Pancreas (tissue), 10 donors: ENCODE measurements at regions not wholly inside any gene's neighbourhood (a gene's known extent, or its start where the extent isn't known, plus 50 kb on each side); places are given as distances from the start of the nearest gene placed in this dataset.

ENCODE experiments used
- ATAC-seq, 4 donors: fragments of 200-7000 bp; cut with Tn5 transposase; one replicate each; pipeline versions ENCODE4 v1.8.0 to v1.9.1; 2020; ENCODE audit warnings: mild to moderate bottlenecking in 4 of 4, moderate library complexity in 4 of 4
- DNase-seq, 6 donors: peaks; one replicate each; pipeline ENCODE4 v3.0.0-alpha.2; 2020
- FAIRE-seq: peaks from 2 replicates; lab custom pipeline; 2012; peaks lifted over from hg19 to GRCh38; lab: Jason Lieb, UNC
- H3K27ac ChIP-seq, 4 donors: fragments of 200-600 bp; sonication (generic); 1 replicate in 3 of 4; 2 replicates in 1 of 4; pipeline versions ENCODE4 v1.5.0 to v1.8.0; 2020
- H3K27me3 ChIP-seq, 4 donors: fragments of 200-600 bp; one replicate each; pipeline ENCODE4 v1.8.0; 2021
- H3K36me3 ChIP-seq, 3 donors: fragments of 200-600 bp; sonication (generic) in 1 of 3; one replicate each; pipeline versions ENCODE4 v1.5.0 to v1.8.0; 2020 to 2021
- H3K4me1 ChIP-seq, 3 donors: fragments of 200-600 bp; one replicate each; pipeline ENCODE4 v1.8.0; 2021
- H3K4me3 ChIP-seq, 4 donors: fragments of 200-600 bp; sonication (generic) in 2 of 4; one replicate each; pipeline versions ENCODE4 v1.5.0 to v1.8.0; 2020 to 2021
- H3K9me3 ChIP-seq, 4 donors: fragments of 200-600 bp; one replicate each; pipeline ENCODE4 v1.8.0; 2021
- CTCF ChIP-seq, 4 donors: fragments of 200-600 bp; sonication (generic) in 3 of 4; IDR thresholded peaks; one replicate each; pipeline versions ENCODE4 v1.5.0 to v1.8.0; 2021; ENCODE audit warnings: antibody characterized with exemption in 4 of 4
- WGBS, 2 donors: extraction: QIAGEN DNeasy Blood & Tissue Kit; methylation state at CpG; one replicate each; pipeline ENCODE4 v1.1.7; 2013; 5-methylcytosine and 5-hydroxymethylcytosine counted together
- intact Hi-C, 3 donors: fragments of 100-400 bp; cut with DNase I; formaldehyde crosslinking; loops; one replicate each; pipeline versions ENCODE4 v1.11.1 to v1.14.2; 2022
- donor health status: healthy with polysubstance abuse.
- donor health status: DM: no; HTN: no; CAD: no; lungs with moderate emphysema.
- donor health status: DM: no; HTN: no; CAD: no.
- donor health status: control.
- donor health status: control.
- donor health status: Bipolar disorder and iron deficiency.
- donor health status: DM: yes; HTN: yes; CAD: no.
- donor health status: DM: no; HTN: no; CAD: no.
- donor health status: DM: no; HTN: no; CAD: no.
- donor health status: DM: yes; HTN: yes; CAD: no.

GRCh38 chr20:11832851-11833250 is 84.8 kb upstream of the BTBD3 start:
- FAIRE-seq: no peak
- 0% methylated on average over 1 of the region's 1 CpG for WGBS, 2 donors
- no peak for ATAC-seq
- Histone ChIP-seq H3K27me3 (no peaks in the 10 kb centered on the region), H3K9me3 (no peaks in the 10 kb centered on the region), H3K36me3 (no peaks in the 10 kb centered on the region), H3K4me3 (no peak overlapping the region), H3K4me1 (no peaks in the 10 kb centered on the region), H3K27ac (no peak overlapping the region)
- intact Hi-C loops: no loop called here
- DNase-seq: no peak
- TF ChIP-seq CTCF (IDR thresholded peaks at IDR 0.05): no peak

- ATAC-seq (no peak), DNase-seq (no peak), FAIRE-seq (no peak)
- no peaks in the 10 kb centered on the region for H3K4me1 ChIP-seq
- H3K9me3 ChIP-seq: no peaks in the 10 kb centered on the region
- no peak overlapping the region for H3K27ac ChIP-seq
- TF ChIP-seq CTCF (IDR thresholded peaks at IDR 0.05): no peak
- no peak overlapping the region for H3K4me3 ChIP-seq
- intact Hi-C loops: no loop called here
- no peaks in the 10 kb centered on the region for H3K27me3 ChIP-seq
- WGBS, 2 donors: 87 to 90% methylated on average over 3 of the region's 3 CpGs
- no peaks in the 10 kb centered on the region for H3K36me3 ChIP-seq
Measured at GRCh38 chr20:11833825-11834224, 83.9 kb upstream of the BTBD3 start.

- no peak for TF ChIP-seq CTCF (IDR thresholded peaks at IDR 0.05)
- H3K27ac ChIP-seq: no peak overlapping the region
- intact Hi-C loops: no loop called here
- no peaks in the 10 kb centered on the region for H3K36me3 ChIP-seq
- DNase-seq (no peak), FAIRE-seq (no peak), ATAC-seq (no peak)
- no peaks in the 10 kb centered on the region for H3K4me1 ChIP-seq
- no peaks in the 10 kb centered on the region for H3K9me3 ChIP-seq
- 77 to 85% methylated on average over 4 of the region's 4 CpGs for WGBS, 2 donors
- no peak overlapping the region for H3K4me3 ChIP-seq
- H3K27me3 ChIP-seq: no peaks in the 10 kb centered on the region
Measured at GRCh38 chr20:11838076-11838636, 79.5 kb upstream of the BTBD3 start.

- no peak overlapping the region for H3K4me3 ChIP-seq
- TF ChIP-seq CTCF (IDR thresholded peaks at IDR 0.05): no peak
- H3K36me3 ChIP-seq: no peaks in the 10 kb centered on the region
- ATAC-seq: no peak
- DNase-seq: no peak
- 68 to 71% methylated on average over 3 of the region's 3 CpGs for WGBS, 2 donors
- intact Hi-C loops: no loop called here
- FAIRE-seq: no peak
- H3K4me1 ChIP-seq: no peaks in the 10 kb centered on the region
- no peaks in the 10 kb centered on the region for H3K9me3 ChIP-seq
- H3K27ac ChIP-seq: no peak overlapping the region
- no peaks in the 10 kb centered on the region for H3K27me3 ChIP-seq
Measured at GRCh38 chr20:11841972-11842461, 75.7 kb upstream of the BTBD3 start.

GRCh38 chr20:11843289-11843688 is 74.4 kb upstream of the BTBD3 start:
- Histone ChIP-seq H3K4me3 (no peak overlapping the region), H3K4me1 (no peaks in the 10 kb centered on the region), H3K27me3 (no peaks in the 10 kb centered on the region), H3K9me3 (no peaks in the 10 kb centered on the region), H3K36me3 (no peaks in the 10 kb centered on the region), H3K27ac (no peak overlapping the region)
- no peak for DNase-seq
- no peak for TF ChIP-seq CTCF (IDR thresholded peaks at IDR 0.05)
- FAIRE-seq: no peak
- intact Hi-C loops: no loop called here
- 68 to 94% methylated on average over 1 of the region's 1 CpG for WGBS, 2 donors
- no peak for ATAC-seq
